HEK293 (cell line): ENCODE measurements at regions not wholly inside any gene's neighbourhood (a gene's known extent, or its start where the extent isn't known, plus 50 kb on each side); places are given as distances from the start of the nearest gene placed in this dataset.
"Not testable (repeated sequence)": the region's sequence is repeated elsewhere in the genome, so short reads cannot be mapped to it uniquely, and the experiment has no call there.

Source experiments
- CTCF ChIA-PET: fragments of 350-600 bp; formaldehyde crosslinking; extraction: SDS; loops from one replicate; lab custom pipeline; 2021; ENCODE audit warnings: antibody characterized with exemption; lab: Yijun Ruan, JAX
- POLR2A ChIA-PET: fragments of 300-600 bp; formaldehyde crosslinking; extraction: SDS; loops from one replicate; lab custom pipeline; 2020; ENCODE audit warnings: antibody characterized with exemption, inconsistent platforms; lab: Yijun Ruan, JAX
- H3K27ac ChIP-seq: fragments of 200-500 bp; sonication (Bioruptor generic); 2 replicates; pipeline ENCODE4 v1.5.1; 2014; ENCODE audit warnings: low read depth, low read length, control low read depth, inconsistent platforms; ENCODE audit errors: extremely low read depth
- H3K36me3 ChIP-seq, 2 experiments: fragments of 200-500 bp in 1 of 2; sonication (Bioruptor generic) in 1 of 2; 1 replicate in 1 of 2; 2 replicates in 1 of 2; pipeline ENCODE4 v1.5.1; 2014 to 2017; ENCODE audit warnings: inconsistent platforms in 2 of 2, low read length in 2 of 2; ENCODE audit not compliant: control insufficient read depth in 2 of 2, insufficient read depth in 1 of 2
- H3K4me1 ChIP-seq: fragments of 200-500 bp; sonication (Bioruptor generic); 2 replicates; pipeline ENCODE4 v1.5.1; 2014; ENCODE audit warnings: mild to moderate bottlenecking, low read length, inconsistent platforms; ENCODE audit not compliant: control insufficient read depth, insufficient read depth
- H3K4me3 ChIP-seq: 2 replicates; pipeline ENCODE4 v1.5.1; 2011; ENCODE audit warnings: low read depth, mild to moderate bottlenecking, control low read depth, low read length, moderate library complexity
- H3K9me3 ChIP-seq: fragments of 200-500 bp; sonication (Bioruptor generic); 2 replicates; pipeline ENCODE4 v1.5.1; 2014; ENCODE audit warnings: low read depth, low read length, inconsistent platforms; ENCODE audit not compliant: control insufficient read depth, insufficient read depth
- FEZF1 ChIP-seq: fragments of 450-650 bp; formaldehyde crosslinking; IDR thresholded peaks from 2 replicates; pipeline ENCODE4 v1.5.1; 2016; ENCODE audit warnings: missing biosample characterization, missing genetic modification characterization
- OSR2 ChIP-seq: fragments of 450-650 bp; formaldehyde crosslinking; IDR thresholded peaks from 2 replicates; pipeline ENCODE4 v1.5.1; 2016; ENCODE audit warnings: missing biosample characterization, missing genetic modification characterization
- SP7 ChIP-seq: fragments of 450-650 bp; formaldehyde crosslinking; IDR thresholded peaks from 2 replicates; pipeline ENCODE4 v1.5.1; 2016; ENCODE audit warnings: missing biosample characterization, missing genetic modification characterization
- TRIM28 ChIP-seq: IDR thresholded peaks from 2 replicates; pipeline ENCODE4 v1.6.1; 2011; ENCODE audit warnings: low read length, control low read depth, borderline replicate concordance
- TSHZ1 ChIP-seq: fragments of 450-650 bp; formaldehyde crosslinking; IDR thresholded peaks from 2 replicates; pipeline ENCODE4 v1.5.1; 2016; ENCODE audit warnings: missing biosample characterization, missing genetic modification characterization, borderline replicate concordance
- ZBTB6 ChIP-seq: fragments of 450-650 bp; formaldehyde crosslinking; IDR thresholded peaks from 2 replicates; pipeline ENCODE4 v1.5.1; 2017; ENCODE audit warnings: missing biosample characterization, missing genetic modification characterization
- ZNF18 ChIP-seq: fragments of 450-650 bp; formaldehyde crosslinking; IDR thresholded peaks from 2 replicates; pipeline ENCODE4 v1.5.1; 2016; ENCODE audit warnings: missing biosample characterization, missing genetic modification characterization
- ZNF202 ChIP-seq: fragments of 450-650 bp; formaldehyde crosslinking; IDR thresholded peaks from 2 replicates; pipeline ENCODE4 v1.5.1; 2016; ENCODE audit warnings: missing biosample characterization, missing genetic modification characterization, borderline replicate concordance
- ZNF37A ChIP-seq: fragments of 450-650 bp; IDR thresholded peaks from 2 replicates; pipeline ENCODE4 v1.5.1; 2018; ENCODE audit warnings: missing biosample characterization, missing genetic modification characterization
- ZNF391 ChIP-seq: fragments of 450-650 bp; formaldehyde crosslinking; IDR thresholded peaks from 2 replicates; pipeline ENCODE4 v1.5.1; 2016; ENCODE audit warnings: low read depth, missing biosample characterization, missing genetic modification characterization, borderline replicate concordance
- ZNF510 ChIP-seq: fragments of 450-650 bp; formaldehyde crosslinking; IDR thresholded peaks from 2 replicates; pipeline ENCODE4 v1.5.1; 2018; ENCODE audit warnings: mild to moderate bottlenecking, missing genetic modification characterization, missing biosample characterization; ENCODE audit not compliant: insufficient replicate concordance
- ZNF514 ChIP-seq: fragments of 450-650 bp; formaldehyde crosslinking; IDR thresholded peaks from 2 replicates; pipeline ENCODE4 v1.5.1; 2016; ENCODE audit warnings: missing biosample characterization, missing genetic modification characterization
- ZNF521 ChIP-seq: fragments of 450-650 bp; formaldehyde crosslinking; IDR thresholded peaks from 2 replicates; pipeline ENCODE4 v1.5.1; 2017; ENCODE audit warnings: missing biosample characterization, mild to moderate bottlenecking, missing genetic modification characterization
- ZNF623 ChIP-seq: fragments of 450-650 bp; formaldehyde crosslinking; IDR thresholded peaks from 2 replicates; pipeline ENCODE4 v1.5.1; 2016; ENCODE audit warnings: missing biosample characterization, missing genetic modification characterization
- ZNF645 ChIP-seq: fragments of 450-650 bp; formaldehyde crosslinking; IDR thresholded peaks from 2 replicates; pipeline ENCODE4; 2016; ENCODE audit warnings: missing biosample characterization, missing genetic modification characterization
- ZNF658 ChIP-seq: fragments of 450-650 bp; formaldehyde crosslinking; IDR thresholded peaks from 2 replicates; pipeline ENCODE4; 2016; ENCODE audit warnings: missing biosample characterization, missing genetic modification characterization
- ZNF670 ChIP-seq: fragments of 450-650 bp; formaldehyde crosslinking; IDR thresholded peaks from 2 replicates; pipeline ENCODE4 v1.5.1; 2016; ENCODE audit warnings: missing biosample characterization, missing genetic modification characterization, low read depth
- ZSCAN5A ChIP-seq: fragments of 450-650 bp; formaldehyde crosslinking; IDR thresholded peaks from 2 replicates; pipeline ENCODE4 v1.5.1; 2016; ENCODE audit warnings: missing biosample characterization, missing genetic modification characterization

- TF ChIP-seq ZBTB6 (tag by site-specific recombination) (no peak), OSR2 (no peak), ZNF37A (tag by site-specific recombination) (no peak), SP7 (no peak), ZSCAN5A (tag by site-specific recombination) (no peak), ZNF391 (no peak), ZNF521 (tag by site-specific recombination) (no peak), TRIM28 (no peak), ZNF510 (tag by site-specific recombination) (no peak)
These were observed 678.9 kb upstream of the LMO3 start (continued) for GRCh38 chr12:17284873-17285272.

GRCh38 chr12:17283563-17283962, 677.6 kb upstream of the LMO3 start:
- ChIA-PET CTCF (no interaction called here), POLR2A (no interaction called here)
- Histone ChIP-seq H3K4me1 (no peaks in the 10 kb centered on the region), H3K27ac (no peak overlapping the region), H3K4me3 (no peak overlapping the region), H3K9me3 (no peaks in the 10 kb centered on the region), H3K36me3 (no peaks in the 10 kb centered on the region)
- no peak for TF ChIP-seq ZNF645 (tag by site-specific recombination)
- no peak for TF ChIP-seq TSHZ1 (tag by site-specific recombination)
- no peak for TF ChIP-seq ZNF18 (tag by site-specific recombination)
- TF ChIP-seq ZNF514 (tag by site-specific recombination), result no peak
- TF ChIP-seq ZNF202 (tag by site-specific recombination), result no peak
- no peak for TF ChIP-seq ZNF521 (tag by site-specific recombination)
- no peak for TF ChIP-seq ZNF623
- TF ChIP-seq ZNF670, result no peak
- TF ChIP-seq FEZF1 (tag by site-specific recombination), result no peak
- TF ChIP-seq ZNF658, result no peak

GRCh38 chr12:17282169-17282568, 676.2 kb upstream of the LMO3 start:
- H3K27ac ChIP-seq, H3K4me1 ChIP-seq, H3K9me3 ChIP-seq, CTCF ChIA-PET, H3K36me3 ChIP-seq, POLR2A ChIA-PET, H3K4me3 ChIP-seq: not testable (repeated sequence)
